Nephron progenitor cell (in vitro differentiated cells): ENCODE measurements at regions not wholly inside any gene's neighbourhood (a gene's known extent, or its start where the extent isn't known, plus 50 kb on each side); places are given as distances from the start of the nearest gene placed in this dataset.

Experiments
- DNase-seq: peaks from one replicate; pipeline ENCODE4 v3.0.0; 2021
- H3K27ac Mint-ChIP-seq: 2 replicates; pipeline ENCODE4 v1.8.0; 2021; ENCODE audit warnings: mild to moderate bottlenecking, moderate library complexity, mixed read lengths
- H3K27me3 Mint-ChIP-seq: 2 replicates; pipeline ENCODE4 v1.8.0; 2021; ENCODE audit warnings: mild to moderate bottlenecking, low read depth, mixed read lengths; ENCODE audit not compliant: poor library complexity
- H3K36me3 Mint-ChIP-seq: 2 replicates; pipeline ENCODE4 v1.8.0; 2021; ENCODE audit warnings: low read depth, mixed read lengths
- H3K4me1 Mint-ChIP-seq: 2 replicates; pipeline ENCODE4 v1.8.0; 2021; ENCODE audit warnings: mixed read lengths
- H3K4me3 Mint-ChIP-seq: 2 replicates; pipeline ENCODE4 v1.8.0; 2021; ENCODE audit warnings: mild to moderate bottlenecking, moderate library complexity, mixed read lengths
- H3K9me3 Mint-ChIP-seq: 2 replicates; pipeline ENCODE4 v1.8.0; 2021; ENCODE audit warnings: mild to moderate bottlenecking, moderate library complexity, mixed read lengths
- CTCF ChIP-seq: fragments of 200-600 bp; sonication (generic); IDR thresholded peaks from 2 replicates; pipeline ENCODE4 v1.5.0; 2021; ENCODE audit warnings: antibody characterized with exemption

GRCh38 chr2:239749272-239749873, 275.8 kb downstream of the NDUFA10 start:
- peaks cover 57% of the 10 kb centered on the region for H3K4me1 Mint-ChIP-seq
- DNase-seq = no peak
- no peak for TF ChIP-seq CTCF
- H3K36me3 Mint-ChIP-seq = no peaks in the 10 kb centered on the region
- H3K9me3 Mint-ChIP-seq = no peaks in the 10 kb centered on the region
- H3K4me3 Mint-ChIP-seq = no peak overlapping the region
- no peak overlapping the region for H3K27ac Mint-ChIP-seq
- H3K27me3 Mint-ChIP-seq = peaks cover 5% of the 10 kb centered on the region

DNA sequence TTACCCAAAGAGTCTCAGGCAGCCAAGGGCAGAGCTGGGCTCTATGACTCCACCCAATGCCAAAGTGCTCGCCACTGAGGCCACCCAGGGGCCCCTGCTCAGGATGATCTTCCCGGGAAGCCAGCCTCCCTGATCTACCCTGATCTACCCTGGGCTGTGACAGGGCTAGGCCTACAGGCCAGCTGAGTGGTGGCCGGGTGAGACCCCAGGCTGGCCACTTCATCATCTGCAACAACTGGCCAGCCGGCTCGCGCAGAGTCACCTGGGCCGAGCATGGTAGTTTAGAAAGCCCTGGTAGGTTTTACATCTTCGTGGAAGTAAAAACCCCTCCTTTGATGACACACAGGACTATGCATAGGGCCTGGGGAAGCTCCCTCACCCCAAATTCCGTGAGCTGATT, 276.3 kb downstream of the NDUFA10 start:
- TF ChIP-seq CTCF = no peak
- no peak for DNase-seq
- Mint-ChIP-seq H3K4me3 (no peak overlapping the region), H3K27ac (no peak overlapping the region), H3K9me3 (no peaks in the 10 kb centered on the region), H3K27me3 (peaks cover 5% of the 10 kb centered on the region), H3K4me1 (peaks cover 55% of the 10 kb centered on the region), H3K36me3 (no peaks in the 10 kb centered on the region)

GRCh38 chr2:239747771-239748170, 277.4 kb downstream of the NDUFA10 start:
- no peak for TF ChIP-seq CTCF
- Mint-ChIP-seq H3K4me1 (peaks cover 47% of the 10 kb centered on the region), H3K9me3 (no peaks in the 10 kb centered on the region), H3K4me3 (no peak overlapping the region), H3K36me3 (no peaks in the 10 kb centered on the region), H3K27me3 (peaks cover 7% of the 10 kb centered on the region), H3K27ac (no peak overlapping the region)
- DNase-seq = no peak

DNA sequence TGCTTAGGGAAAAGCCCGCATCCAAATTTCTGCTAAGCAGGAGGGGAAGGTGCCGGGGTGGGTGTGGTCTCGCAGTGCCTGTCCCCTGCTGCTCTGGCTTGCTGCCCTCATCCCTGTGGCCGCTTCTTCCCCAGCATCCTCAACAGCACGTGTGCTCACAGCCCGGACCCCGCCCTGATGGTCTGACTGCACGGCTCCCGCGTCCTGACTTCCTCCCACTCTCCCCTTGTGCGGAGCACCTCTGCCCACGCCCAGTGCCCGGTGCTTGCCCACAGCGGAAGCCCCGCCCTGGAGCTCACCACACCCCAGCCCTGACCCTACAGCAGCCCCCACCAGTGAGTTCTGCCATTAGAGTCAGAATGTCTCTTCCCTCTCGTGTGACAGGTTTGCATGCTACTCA, 277.9 kb downstream of the NDUFA10 start:
- Mint-ChIP-seq H3K36me3 (no peaks in the 10 kb centered on the region), H3K4me1 (peaks cover 49% of the 10 kb centered on the region), H3K27me3 (peaks cover 10% of the 10 kb centered on the region), H3K4me3 (no peak overlapping the region), H3K9me3 (no peaks in the 10 kb centered on the region), H3K27ac (no peak overlapping the region)
- DNase-seq = no peak
- no peak for TF ChIP-seq CTCF

DNA sequence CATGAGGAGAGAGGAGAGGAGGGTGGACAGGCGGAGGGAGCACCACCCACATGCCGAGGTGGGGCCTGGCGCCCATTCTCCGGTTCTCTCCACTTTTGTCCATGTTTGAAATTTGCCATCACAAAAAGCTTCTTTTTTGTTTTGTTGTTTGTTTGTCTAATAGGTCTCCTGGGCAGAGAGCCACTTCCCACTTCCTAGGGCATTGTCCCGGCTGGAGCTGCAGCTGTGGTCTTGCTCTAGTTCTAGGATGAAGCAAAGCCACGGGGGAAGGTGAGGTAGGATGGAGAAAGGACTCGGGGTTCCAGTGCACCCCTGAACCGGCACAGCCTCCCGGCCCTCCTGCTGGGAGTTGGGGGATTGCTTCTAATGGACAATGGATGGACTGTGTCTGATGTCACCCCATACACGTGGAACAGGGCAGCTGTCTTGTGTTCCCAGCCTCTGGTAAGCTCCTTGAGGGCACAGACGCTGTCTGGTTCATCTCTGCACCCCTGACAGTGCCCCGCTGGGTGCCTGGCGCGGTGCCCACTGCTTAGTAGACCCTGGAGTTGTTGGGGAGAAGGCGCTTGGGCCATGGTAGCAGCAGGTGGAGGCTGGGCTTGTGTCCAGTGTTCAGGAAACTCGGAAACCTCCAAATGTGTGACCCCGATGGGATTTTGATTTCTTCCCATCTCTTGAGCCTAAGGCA, 278.4 kb downstream of the NDUFA10 start:
- Mint-ChIP-seq H3K4me1 (peaks cover 44% of the 10 kb centered on the region), H3K9me3 (no peaks in the 10 kb centered on the region), H3K27ac (no peak overlapping the region), H3K36me3 (no peaks in the 10 kb centered on the region), H3K4me3 (no peak overlapping the region), H3K27me3 (peaks cover 10% of the 10 kb centered on the region)
- no peak for DNase-seq
- no peak for TF ChIP-seq CTCF
